ENCODE measurements at regions not wholly inside any gene's neighbourhood (a gene's known extent, or its start where the extent isn't known, plus 50 kb on each side); places are given as distances from the start of the nearest gene placed in this dataset.

GRCh38 chr9:119523508-119523907 is 154.3 kb upstream of the BRINP1 start:
- peaks cover 0 to 7% (median 0%) of the 10 kb centered on the region in 4 donors for H3K27me3 ChIP-seq (ENCODE audit: control insufficient read depth in 4 of 4, insufficient read depth in 4 of 4, low read length in 3 of 4)
- 57% methylated on average over 1 of the region's 1 CpG for WGBS
- H3K9me3 ChIP-seq (ENCODE audit: control insufficient read depth in 4 of 4, low read length in 3 of 4) = peaks cover 0 to 5% (median 1%) of the 10 kb centered on the region in 4 donors
- no peak overlapping the region for H3K9ac ChIP-seq (ENCODE audit: low read depth in 1 of 2, low read length in 2 of 2)
- TF ChIP-seq CTCF (IDR thresholded peaks at IDR 0.05; ENCODE audit: low read depth, low read length, missing input control) (no peak), SP1 (IDR thresholded peaks at IDR 0.05) (no peak), RAD21 (IDR thresholded peaks at IDR 0.05) (no peak), FOXA1 (IDR thresholded peaks at IDR 0.05) (no peak), YY1 (IDR thresholded peaks at IDR 0.05) (no peak), GABPA (IDR thresholded peaks at IDR 0.05 in 1 of 2, conservative IDR thresholded peaks at IDR 0.05 in 1 of 2) (no peak), FOXA2 (IDR thresholded peaks at IDR 0.05) (no peak), JUND (IDR thresholded peaks at IDR 0.05) (no peak), HNF4G (IDR thresholded peaks at IDR 0.05) (no peak), NR2F2 (IDR thresholded peaks at IDR 0.05) (no peak), RXRA (IDR thresholded peaks at IDR 0.05) (no peak), MAX (IDR thresholded peaks at IDR 0.05) (no peak), TAF1 (conservative IDR thresholded peaks at IDR 0.05) (no peak), EGR1 (IDR thresholded peaks at IDR 0.05; ENCODE audit: low read depth in 2 of 2) (no peak), REST (IDR thresholded peaks at IDR 0.05) (no peak), ZBTB33 (IDR thresholded peaks at IDR 0.05) (no peak), ATF3 (IDR thresholded peaks at IDR 0.05) (no peak), HNF4A (conservative IDR thresholded peaks at IDR 0.05) (no peak)
- no peaks in the 10 kb centered on the region for H3K4me1 ChIP-seq (ENCODE audit: control insufficient read depth in 4 of 4, insufficient read depth in 4 of 4, low read length in 3 of 4)
- H3K36me3 ChIP-seq (ENCODE audit: control insufficient read depth in 4 of 4, insufficient read depth in 3 of 4, low read depth in 1 of 4, low read length in 3 of 4) = no peaks in the 10 kb centered on the region
- H3K4me3 ChIP-seq (ENCODE audit: low read depth in 1 of 3, low read length in 3 of 3) = no peak overlapping the region
- no peak overlapping the region for H3K27ac ChIP-seq (ENCODE audit: low read depth in 1 of 2, low read length in 2 of 2)
- no peak for DNase-seq (ENCODE audit: low spot score)

Data from liver (tissue), 8 donors.